ENCODE measurements at regions not wholly inside any gene's neighbourhood (a gene's known extent, or its start where the extent isn't known, plus 50 kb on each side); places are given as distances from the start of the nearest gene placed in this dataset.
"Not testable (repeated sequence)": the region's sequence is repeated elsewhere in the genome, so short reads cannot be mapped to it uniquely, and the experiment has no call there.

DNA sequence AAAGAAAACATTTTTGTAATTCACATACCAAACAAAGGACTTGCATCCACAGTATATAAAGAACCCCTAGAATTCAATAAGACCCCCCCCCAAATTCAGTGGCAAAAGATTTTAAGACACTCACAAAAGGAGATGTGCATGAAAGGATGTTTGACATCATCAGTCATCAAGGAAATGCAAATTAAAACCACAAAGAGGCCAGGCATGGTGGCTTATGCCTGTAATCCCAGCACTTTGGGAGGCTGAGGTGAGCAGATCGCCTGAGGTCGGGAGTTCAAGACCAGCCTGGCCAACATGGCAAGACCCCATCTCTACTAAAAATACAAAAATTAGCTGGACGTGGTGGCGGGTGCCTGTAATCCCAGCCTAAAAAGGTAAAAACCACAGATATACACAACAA lies 61.3 kb downstream of the AIPL1 start:
- H3K36me3 ChIP-seq (ENCODE audit: low read depth, missing control alignments); H3K9me3 ChIP-seq; intact Hi-C loops (cut with DNase I; ENCODE audit: low total_unique reads); H3K4me3 ChIP-seq; H3K4me1 ChIP-seq; H3K27me3 ChIP-seq; DNase-seq; H3K27ac ChIP-seq: not testable (repeated sequence)
- 86 to 90% methylated on average over 4 of the region's 4 CpGs for WGBS, 2 donors

- 23 to 76% methylated on average over 2 of the region's 2 CpGs for WGBS, 2 donors
- intact Hi-C loops (cut with DNase I; ENCODE audit: low total_unique reads): no loop called here
Observed at GRCh38 chr17:6366221-6366666, 68.7 kb downstream of the AIPL1 start.

GRCh38 chr17:6365200-6365943 lies 69.5 kb downstream of the AIPL1 start:
- no peaks in the 10 kb centered on the region for H3K4me1 ChIP-seq
- no peaks in the 10 kb centered on the region for H3K27me3 ChIP-seq
- H3K9me3 ChIP-seq: no peaks in the 10 kb centered on the region
- H3K36me3 ChIP-seq (ENCODE audit: low read depth, missing control alignments): no peaks in the 10 kb centered on the region
- no peak overlapping the region for H3K4me3 ChIP-seq
- no peak overlapping the region for H3K27ac ChIP-seq
- 68 to 77% methylated on average over 13 of the region's 13 CpGs for WGBS, 2 donors
- TF ChIP-seq, protein P1, sequence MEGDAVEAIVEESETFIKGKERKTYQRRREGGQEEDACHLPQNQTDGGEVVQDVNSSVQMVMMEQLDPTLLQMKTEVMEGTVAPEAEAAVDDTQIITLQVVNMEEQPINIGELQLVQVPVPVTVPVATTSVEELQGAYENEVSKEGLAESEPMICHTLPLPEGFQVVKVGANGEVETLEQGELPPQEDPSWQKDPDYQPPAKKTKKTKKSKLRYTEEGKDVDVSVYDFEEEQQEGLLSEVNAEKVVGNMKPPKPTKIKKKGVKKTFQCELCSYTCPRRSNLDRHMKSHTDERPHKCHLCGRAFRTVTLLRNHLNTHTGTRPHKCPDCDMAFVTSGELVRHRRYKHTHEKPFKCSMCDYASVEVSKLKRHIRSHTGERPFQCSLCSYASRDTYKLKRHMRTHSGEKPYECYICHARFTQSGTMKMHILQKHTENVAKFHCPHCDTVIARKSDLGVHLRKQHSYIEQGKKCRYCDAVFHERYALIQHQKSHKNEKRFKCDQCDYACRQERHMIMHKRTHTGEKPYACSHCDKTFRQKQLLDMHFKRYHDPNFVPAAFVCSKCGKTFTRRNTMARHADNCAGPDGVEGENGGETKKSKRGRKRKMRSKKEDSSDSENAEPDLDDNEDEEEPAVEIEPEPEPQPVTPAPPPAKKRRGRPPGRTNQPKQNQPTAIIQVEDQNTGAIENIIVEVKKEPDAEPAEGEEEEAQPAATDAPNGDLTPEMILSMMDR (IDR thresholded peaks at IDR 0.05): no peak
- TF ChIP-seq POLR2A (IDR thresholded peaks at IDR 0.05): no peak
- intact Hi-C loops (cut with DNase I; ENCODE audit: low total_unique reads): no loop called here
- DNase-seq: no peak

More at GRCh38 chr17:6366221-6366666, 68.7 kb downstream of the AIPL1 start:
- H3K9me3 ChIP-seq: no peaks in the 10 kb centered on the region
- no peak overlapping the region for H3K4me3 ChIP-seq
- no peaks in the 10 kb centered on the region for H3K4me1 ChIP-seq
- H3K36me3 ChIP-seq (ENCODE audit: low read depth, missing control alignments): no peaks in the 10 kb centered on the region
- no peak overlapping the region for H3K27ac ChIP-seq
- TF ChIP-seq, protein P1 (IDR thresholded peaks at IDR 0.05): no peak
- TF ChIP-seq POLR2A (IDR thresholded peaks at IDR 0.05): no peak
- no peaks in the 10 kb centered on the region for H3K27me3 ChIP-seq
- peak; percentile 22 for DNase-seq

DNA sequence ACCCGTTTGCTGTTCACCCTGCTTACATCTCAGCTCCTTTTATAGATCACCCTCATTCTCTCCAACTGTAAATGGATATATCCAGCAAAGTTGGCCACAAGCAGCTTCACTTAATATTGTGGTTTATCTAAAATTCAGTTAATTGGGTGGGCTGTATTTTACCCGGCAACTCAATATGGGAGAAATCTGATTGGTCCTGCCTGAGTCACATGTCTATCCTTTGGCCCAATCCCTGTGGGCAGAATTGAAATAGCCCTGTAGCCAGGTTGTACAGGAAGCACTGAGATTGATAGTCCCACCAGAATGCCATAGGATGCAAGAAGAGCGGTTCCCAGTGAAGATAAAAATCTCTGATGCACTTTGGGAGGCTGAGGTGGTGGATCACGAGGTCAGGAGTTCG lies 73.2 kb downstream of the AIPL1 start:
- Histone ChIP-seq H3K4me3 (no peak overlapping the region), H3K27ac (no peak overlapping the region), H3K36me3 (ENCODE audit: low read depth, missing control alignments) (no peaks in the 10 kb centered on the region), H3K4me1 (no peaks in the 10 kb centered on the region), H3K9me3 (no peaks in the 10 kb centered on the region), H3K27me3 (no peaks in the 10 kb centered on the region)
- TF ChIP-seq, protein P1 (IDR thresholded peaks at IDR 0.05): no peak
- no peak for TF ChIP-seq POLR2A (IDR thresholded peaks at IDR 0.05)
- DNase-seq: peak; percentile 41
- WGBS, 2 donors: 49 to 56% methylated on average over 5 of the region's 5 CpGs
- intact Hi-C loops (cut with DNase I; ENCODE audit: low total_unique reads): no loop called here

DNA sequence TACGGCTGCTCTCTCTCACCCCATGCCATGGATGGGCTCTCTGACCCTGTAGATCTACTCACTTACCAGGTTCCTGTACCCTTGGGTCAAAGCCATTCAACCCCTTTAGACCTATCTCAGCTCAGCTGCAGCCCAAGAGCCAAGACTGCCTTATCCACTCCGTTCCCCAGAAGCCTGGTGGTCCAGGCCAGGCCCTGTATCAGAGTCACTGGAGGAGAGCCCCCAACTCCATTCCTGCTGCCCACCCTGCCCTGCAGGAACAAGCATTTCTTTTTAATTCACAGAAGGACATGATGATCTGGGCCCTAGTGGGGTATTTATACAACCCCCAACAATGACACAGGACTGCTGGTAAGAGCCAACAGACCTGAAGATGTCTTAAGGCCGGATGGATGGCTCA lies 76.8 kb downstream of the AIPL1 start:
- Histone ChIP-seq H3K9me3 (no peaks in the 10 kb centered on the region), H3K4me1 (no peaks in the 10 kb centered on the region), H3K27ac (no peak overlapping the region), H3K36me3 (ENCODE audit: low read depth, missing control alignments) (no peaks in the 10 kb centered on the region), H3K4me3 (no peak overlapping the region), H3K27me3 (no peaks in the 10 kb centered on the region)
- 88 to 95% methylated on average over 3 of the region's 3 CpGs for whole genome bisulfite sequencing, 2 donors
- intact Hi-C loops (cut with DNase I; ENCODE audit: low total_unique reads): no loop called here
- no peak for DNase-seq
- no peak for TF ChIP-seq POLR2A (IDR thresholded peaks at IDR 0.05)
- TF ChIP-seq, protein P1 (IDR thresholded peaks at IDR 0.05): no peak

Data from testis (tissue), 2 donors.